PFSK-1 (cell line): ENCODE measurements at regions not wholly inside any gene's neighbourhood (a gene's known extent, or its start where the extent isn't known, plus 50 kb on each side); places are given as distances from the start of the nearest gene placed in this dataset.

ENCODE experiments used
- FOXP2 ChIP-seq: optimal IDR thresholded peaks from 2 replicates; pipeline ENCODE3; 2011; ENCODE audit warnings: borderline replicate concordance, control low read depth, inconsistent platforms; ENCODE audit not compliant: insufficient read depth; ENCODE audit errors: extremely low read length, extremely low read depth
- POLR2AphosphoS5 ChIP-seq: IDR thresholded peaks from 2 replicates; pipeline ENCODE4 v1.6.1; 2012; ENCODE audit warnings: low read depth, mild to moderate bottlenecking, control low read depth, low read length, moderate library complexity
- SIN3A ChIP-seq: IDR thresholded peaks from 2 replicates; pipeline ENCODE4 v1.6.1; 2012; ENCODE audit warnings: mild to moderate bottlenecking, low read length, moderate library complexity, borderline replicate concordance; ENCODE audit not compliant: insufficient read depth
- TAF1 ChIP-seq: IDR thresholded peaks from 2 replicates; pipeline ENCODE4 v1.6.1; 2012; ENCODE audit warnings: low read length, control low read depth, borderline replicate concordance; ENCODE audit not compliant: insufficient read depth
- TF ChIP-seq, protein P1 (sequence below), 2 experiments: IDR thresholded peaks; 2 replicates each; pipeline versions ENCODE4 v1.6.1 to v1.8.0; 2011 to 2012; ENCODE audit warnings: low read depth in 2 of 2, low read length in 2 of 2, control low read depth in 1 of 2, inconsistent platforms in 1 of 2, mild to moderate bottlenecking in 1 of 2, moderate library complexity in 1 of 2; ENCODE audit not compliant: insufficient read depth in 1 of 2

DNA sequence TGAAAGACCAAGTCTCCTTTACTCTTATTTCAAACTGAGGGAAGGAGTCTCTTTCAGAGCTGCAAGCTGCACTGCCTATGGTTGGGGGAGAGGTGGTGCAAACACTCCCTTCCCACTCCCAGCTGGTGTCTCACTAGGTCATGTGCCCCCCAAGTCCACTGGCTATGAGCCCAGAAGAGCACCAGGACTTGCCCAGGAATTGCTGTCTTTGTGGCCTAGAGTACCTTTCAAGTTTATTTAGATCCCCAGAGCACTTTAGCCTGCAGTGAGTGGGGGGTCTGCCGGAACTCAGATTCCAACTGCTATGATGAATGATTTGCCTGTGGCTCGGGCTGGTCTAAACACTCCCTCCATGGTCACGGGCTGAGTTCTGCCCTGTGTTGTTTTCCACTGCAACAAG, 192.6 kb upstream of the CITED2 start:
- TF ChIP-seq SIN3A = no peak
- no peak for TF ChIP-seq TAF1
- TF ChIP-seq, protein P1, sequence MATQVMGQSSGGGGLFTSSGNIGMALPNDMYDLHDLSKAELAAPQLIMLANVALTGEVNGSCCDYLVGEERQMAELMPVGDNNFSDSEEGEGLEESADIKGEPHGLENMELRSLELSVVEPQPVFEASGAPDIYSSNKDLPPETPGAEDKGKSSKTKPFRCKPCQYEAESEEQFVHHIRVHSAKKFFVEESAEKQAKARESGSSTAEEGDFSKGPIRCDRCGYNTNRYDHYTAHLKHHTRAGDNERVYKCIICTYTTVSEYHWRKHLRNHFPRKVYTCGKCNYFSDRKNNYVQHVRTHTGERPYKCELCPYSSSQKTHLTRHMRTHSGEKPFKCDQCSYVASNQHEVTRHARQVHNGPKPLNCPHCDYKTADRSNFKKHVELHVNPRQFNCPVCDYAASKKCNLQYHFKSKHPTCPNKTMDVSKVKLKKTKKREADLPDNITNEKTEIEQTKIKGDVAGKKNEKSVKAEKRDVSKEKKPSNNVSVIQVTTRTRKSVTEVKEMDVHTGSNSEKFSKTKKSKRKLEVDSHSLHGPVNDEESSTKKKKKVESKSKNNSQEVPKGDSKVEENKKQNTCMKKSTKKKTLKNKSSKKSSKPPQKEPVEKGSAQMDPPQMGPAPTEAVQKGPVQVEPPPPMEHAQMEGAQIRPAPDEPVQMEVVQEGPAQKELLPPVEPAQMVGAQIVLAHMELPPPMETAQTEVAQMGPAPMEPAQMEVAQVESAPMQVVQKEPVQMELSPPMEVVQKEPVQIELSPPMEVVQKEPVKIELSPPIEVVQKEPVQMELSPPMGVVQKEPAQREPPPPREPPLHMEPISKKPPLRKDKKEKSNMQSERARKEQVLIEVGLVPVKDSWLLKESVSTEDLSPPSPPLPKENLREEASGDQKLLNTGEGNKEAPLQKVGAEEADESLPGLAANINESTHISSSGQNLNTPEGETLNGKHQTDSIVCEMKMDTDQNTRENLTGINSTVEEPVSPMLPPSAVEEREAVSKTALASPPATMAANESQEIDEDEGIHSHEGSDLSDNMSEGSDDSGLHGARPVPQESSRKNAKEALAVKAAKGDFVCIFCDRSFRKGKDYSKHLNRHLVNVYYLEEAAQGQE (IDR thresholded peaks at IDR 0.05; ENCODE audit: insufficient read depth in 1 of 2, low read depth in 2 of 2, low read length in 2 of 2) = no peak
- no peak for TF ChIP-seq POLR2AphosphoS5

DNA sequence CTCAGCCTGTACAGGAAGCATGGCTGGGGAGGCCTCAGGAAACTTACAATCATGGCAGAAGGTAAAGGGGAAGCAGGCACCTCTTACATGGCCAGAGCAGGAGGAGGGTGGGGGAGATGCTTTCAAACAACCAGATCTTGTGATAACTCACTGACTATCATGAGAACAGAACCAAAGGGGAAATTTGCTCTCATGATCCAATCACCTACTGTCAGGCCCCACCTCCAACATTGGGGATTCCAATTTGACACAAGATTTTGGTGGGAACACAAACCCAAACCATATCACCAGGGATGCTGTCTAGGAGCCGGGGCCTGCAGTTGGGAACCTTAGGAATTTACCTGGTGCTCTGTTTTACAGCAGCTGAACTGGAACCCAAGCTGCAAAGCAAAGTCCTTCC, 191.1 kb upstream of the CITED2 start:
- no peak for TF ChIP-seq FOXP2
- no peak for TF ChIP-seq TAF1
- no peak for TF ChIP-seq SIN3A
- TF ChIP-seq, protein P1 (IDR thresholded peaks at IDR 0.05; ENCODE audit: insufficient read depth in 1 of 2, low read depth in 2 of 2, low read length in 2 of 2) = no peak
- TF ChIP-seq POLR2AphosphoS5 = no peak

DNA sequence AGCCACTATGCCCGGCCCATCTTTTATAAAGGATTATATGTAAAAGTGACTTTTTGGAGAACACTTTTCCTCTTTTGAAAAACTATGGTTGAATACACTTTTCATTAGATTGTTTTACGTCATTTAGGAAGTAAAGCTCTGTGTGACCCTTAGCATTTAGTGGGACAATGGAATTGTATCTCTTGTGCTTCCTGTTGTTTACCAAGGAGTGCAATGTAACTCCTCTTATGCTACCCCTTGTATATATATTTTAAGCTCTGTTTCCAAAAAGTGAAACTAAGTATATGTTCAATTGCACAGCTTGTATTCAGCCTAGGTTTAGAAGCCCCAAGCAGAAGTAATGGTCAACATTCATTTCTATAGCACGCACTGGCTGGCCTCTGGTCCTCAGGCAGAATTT, 183.1 kb upstream of the CITED2 start:
- TF ChIP-seq POLR2AphosphoS5 (no peak), FOXP2 (no peak), SIN3A (no peak), TAF1 (no peak)
- TF ChIP-seq, protein P1 (IDR thresholded peaks at IDR 0.05; ENCODE audit: insufficient read depth in 1 of 2, low read depth in 2 of 2, low read length in 2 of 2) = no peak

DNA sequence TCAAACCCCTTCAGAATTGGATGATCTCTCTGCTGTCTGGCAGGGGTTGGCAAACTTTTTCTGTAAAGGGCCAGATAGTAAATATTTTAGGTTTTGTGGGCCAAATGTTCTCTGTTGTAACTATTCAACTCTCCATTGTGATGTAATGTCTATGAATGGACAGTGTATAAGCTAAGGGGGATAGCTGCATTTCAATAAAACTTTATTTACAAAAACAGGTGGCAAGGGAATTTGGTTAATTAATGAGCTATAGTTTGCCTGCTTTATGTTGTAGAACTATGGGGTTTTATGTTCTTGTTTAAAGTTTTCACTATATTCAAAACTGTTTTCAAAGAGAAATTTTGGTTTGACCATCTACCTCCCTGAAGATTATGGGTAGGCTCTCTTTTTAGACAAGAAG, 182.1 kb upstream of the CITED2 start:
- TF ChIP-seq POLR2AphosphoS5 (no peak), FOXP2 (no peak), TAF1 (no peak), SIN3A (no peak)
- TF ChIP-seq, protein P1 (IDR thresholded peaks at IDR 0.05; ENCODE audit: insufficient read depth in 1 of 2, low read depth in 2 of 2, low read length in 2 of 2) = no peak

DNA sequence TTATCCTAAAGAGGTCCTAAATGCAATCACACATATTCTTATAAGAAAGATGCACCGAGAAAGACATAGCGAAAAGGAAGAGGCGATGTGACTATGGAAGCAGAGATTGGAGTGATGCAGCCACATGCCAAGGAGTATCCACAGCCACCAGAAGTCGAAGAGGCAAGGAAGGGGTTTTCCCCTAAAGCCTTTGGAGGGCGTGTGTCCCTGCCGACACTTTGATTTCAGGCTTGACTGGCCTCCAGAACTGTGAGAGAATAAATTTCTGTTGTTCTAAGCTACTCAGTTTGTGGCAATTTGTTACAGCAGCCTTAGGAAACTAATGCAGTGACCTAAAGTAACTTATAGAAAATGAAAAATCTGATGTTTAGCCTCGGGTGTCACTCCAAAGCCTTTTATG, 179.5 kb upstream of the CITED2 start:
- TF ChIP-seq TAF1 (no peak), FOXP2 (no peak), SIN3A (no peak), POLR2AphosphoS5 (no peak)
- TF ChIP-seq, protein P1 (IDR thresholded peaks at IDR 0.05; ENCODE audit: insufficient read depth in 1 of 2, low read depth in 2 of 2, low read length in 2 of 2) = no peak
